ENCODE measurements at regions not wholly inside any gene's neighbourhood (a gene's known extent, or its start where the extent isn't known, plus 50 kb on each side); places are given as distances from the start of the nearest gene placed in this dataset.

GRCh38 chr3:34146596-34146995 is 348.2 kb downstream of the PDCD6IP start:
- ChIA-PET POLR2A (no interaction called here), CTCF (no interaction called here)
- no peak for DNase-seq (ENCODE audit: low read depth, low spot score)
- no TSS peak for BruUV-seq (replicated peaks)
- Histone ChIP-seq H3K36me3 (ENCODE audit: control insufficient read depth, insufficient read depth, low read length) (no peaks in the 10 kb centered on the region), H3K4me3 (ENCODE audit: low read depth in 2 of 2, low read length in 2 of 2) (no peak overlapping the region), H3K27ac (ENCODE audit: low read length) (no peak overlapping the region), H3K4me1 (ENCODE audit: control insufficient read depth, insufficient read depth, low read length) (no peaks in the 10 kb centered on the region), H3K27me3 (ENCODE audit: control insufficient read depth, insufficient read depth, low read length) (no peaks in the 10 kb centered on the region), H3K9me3 (ENCODE audit: control insufficient read depth, insufficient read depth, low read depth, low read length) (no peaks in the 10 kb centered on the region)
- no peak for ATAC-seq
- intact Hi-C loops (cut with micrococcal nuclease; ENCODE audit: unreplicated experiment) (no loop called here), in situ Hi-C loops (cut with HindIII; ENCODE audit: low pct_unique_long_range_greater_than_20kb, low sequenced_read_pairs) (no loop called here)
- TF ChIP-seq REST (IDR thresholded peaks at IDR 0.05; ENCODE audit: insufficient read depth in 1 of 2, low read depth in 2 of 2, low read length in 1 of 2) (no peak), SIN3A (IDR thresholded peaks at IDR 0.05; ENCODE audit: borderline replicate concordance, insufficient read depth, low read depth, low read length) (no peak), POLR2AphosphoS5 (IDR thresholded peaks at IDR 0.05; ENCODE audit: low read depth, low read length) (no peak), TCF7L2 (IDR thresholded peaks at IDR 0.05; ENCODE audit: low read depth, low read length) (no peak), CTCF (IDR thresholded peaks at IDR 0.05) (no peak)

GRCh38 chr3:34150992-34151391 is 352.6 kb downstream of the PDCD6IP start:
- no peaks in the 10 kb centered on the region for H3K9me3 ChIP-seq (ENCODE audit: control insufficient read depth, insufficient read depth, low read depth, low read length)
- ATAC-seq (no peak), DNase-seq (ENCODE audit: low read depth, low spot score) (no peak)
- no peaks in the 10 kb centered on the region for H3K27me3 ChIP-seq (ENCODE audit: control insufficient read depth, insufficient read depth, low read length)
- CTCF ChIA-PET = interaction anchor here (0.6 kb wide), 1 partner anchor 28 kb away, joined by 3 read pairs; no protein-coding TSS in a partner anchor
- H3K4me1 ChIP-seq (ENCODE audit: control insufficient read depth, insufficient read depth, low read length) = no peaks in the 10 kb centered on the region
- POLR2A ChIA-PET = no interaction called here
- no peak overlapping the region for H3K4me3 ChIP-seq (ENCODE audit: low read depth in 2 of 2, low read length in 2 of 2)
- intact Hi-C loops (cut with micrococcal nuclease; ENCODE audit: unreplicated experiment) = no loop called here
- in situ Hi-C loops (cut with HindIII; ENCODE audit: low pct_unique_long_range_greater_than_20kb, low sequenced_read_pairs) = no loop called here
- no peak for TF ChIP-seq REST (IDR thresholded peaks at IDR 0.05; ENCODE audit: insufficient read depth in 1 of 2, low read depth in 2 of 2, low read length in 1 of 2)
- no peak for TF ChIP-seq SIN3A (IDR thresholded peaks at IDR 0.05; ENCODE audit: borderline replicate concordance, insufficient read depth, low read depth, low read length)
- no peak for TF ChIP-seq POLR2AphosphoS5 (IDR thresholded peaks at IDR 0.05; ENCODE audit: low read depth, low read length)
- no peak overlapping the region for H3K27ac ChIP-seq (ENCODE audit: low read length)
- H3K36me3 ChIP-seq (ENCODE audit: control insufficient read depth, insufficient read depth, low read length) = no peaks in the 10 kb centered on the region
- no TSS peak for BruUV-seq (replicated peaks)
